Hematopoietic multipotent progenitor cell treated with erythropoietin and hydrocortisone succinate and interleukin-3 and kit ligand, for 4 days (in vitro differentiated cells): ENCODE measurements at regions not wholly inside any gene's neighbourhood (a gene's known extent, or its start where the extent isn't known, plus 50 kb on each side); places are given as distances from the start of the nearest gene placed in this dataset.
"Not testable (repeated sequence)": the region's sequence is repeated elsewhere in the genome, so short reads cannot be mapped to it uniquely, and the experiment has no call there.

ENCODE experiments used
- DNase-seq: peaks from one replicate; pipeline ENCODE4 v3.0.0-alpha.2; 2015

- no peak for DNase-seq
These were observed 382.2 kb downstream of the LRRC70 start for GRCh38 chr5:62960781-62961180.

- DNase-seq, result no peak
These were observed 378.0 kb downstream of the LRRC70 start for GRCh38 chr5:62956597-62956996.

- no peak for DNase-seq
These were observed 376.0 kb downstream of the LRRC70 start for GRCh38 chr5:62954578-62954977.

GRCh38 chr5:62948301-62948700 lies 369.7 kb downstream of the LRRC70 start:
- DNase-seq, result no peak

- DNase-seq, result no peak
These were observed 363.8 kb downstream of the LRRC70 start for GRCh38 chr5:62942384-62942783.

- peak; percentile 1 for DNase-seq
These were observed 360.3 kb downstream of the LRRC70 start for GRCh38 chr5:62938927-62939326.

- no peak for DNase-seq
These were observed 359.3 kb downstream of the LRRC70 start for GRCh38 chr5:62937661-62938558.

- DNase-seq, result no peak
These were observed 357.0 kb downstream of the LRRC70 start for GRCh38 chr5:62935660-62936059.

- DNase-seq, result no peak
These were observed 355.7 kb downstream of the LRRC70 start for GRCh38 chr5:62934319-62934718.

GRCh38 chr5:62933261-62933660 lies 354.6 kb downstream of the LRRC70 start:
- DNase-seq, result no peak

GRCh38 chr5:62931153-62931950 lies 352.7 kb downstream of the LRRC70 start:
- DNase-seq, result no peak

- DNase-seq, result no peak
These were observed 343.6 kb downstream of the LRRC70 start for GRCh38 chr5:62922191-62922590.

GRCh38 chr5:62920856-62921255 lies 342.2 kb downstream of the LRRC70 start:
- DNase-seq, result no peak

- DNase-seq, result no peak
These were observed 330.7 kb downstream of the LRRC70 start for GRCh38 chr5:62909326-62909725.

- no peak for DNase-seq
These were observed 323.5 kb downstream of the LRRC70 start for GRCh38 chr5:62902126-62902525.

- no peak for DNase-seq
These were observed 322.4 kb downstream of the LRRC70 start for GRCh38 chr5:62900976-62901375.

- DNase-seq, result no peak
These were observed 317.7 kb downstream of the LRRC70 start for GRCh38 chr5:62896121-62896893.

- DNase-seq, result no peak
These were observed 308.1 kb downstream of the LRRC70 start for GRCh38 chr5:62886603-62887315.

GRCh38 chr5:62837330-62837729 lies 258.7 kb downstream of the LRRC70 start:
- not testable (repeated sequence) for DNase-seq

GRCh38 chr5:62829604-62829986 lies 251.0 kb downstream of the LRRC70 start:
- no peak for DNase-seq

- no peak for DNase-seq
These were observed 250.4 kb downstream of the LRRC70 start for GRCh38 chr5:62828742-62829603.
